HG02571 (cell line): ENCODE measurements at regions not wholly inside any gene's neighbourhood (a gene's known extent, or its start where the extent isn't known, plus 50 kb on each side); places are given as distances from the start of the nearest gene placed in this dataset.

ENCODE experiments used
- ATAC-seq: cut with Tn5 transposase; IDR thresholded peaks from one replicate; pipeline ENCODE4 v1.9.1; 2021; ENCODE audit warnings: mild to moderate bottlenecking, moderate library complexity; ENCODE audit not compliant: unreplicated experiment

- ATAC-seq: no peak
These were observed 409.1 kb downstream of the GPAM start for GRCh38 chr10:111774486-111774885.

DNA sequence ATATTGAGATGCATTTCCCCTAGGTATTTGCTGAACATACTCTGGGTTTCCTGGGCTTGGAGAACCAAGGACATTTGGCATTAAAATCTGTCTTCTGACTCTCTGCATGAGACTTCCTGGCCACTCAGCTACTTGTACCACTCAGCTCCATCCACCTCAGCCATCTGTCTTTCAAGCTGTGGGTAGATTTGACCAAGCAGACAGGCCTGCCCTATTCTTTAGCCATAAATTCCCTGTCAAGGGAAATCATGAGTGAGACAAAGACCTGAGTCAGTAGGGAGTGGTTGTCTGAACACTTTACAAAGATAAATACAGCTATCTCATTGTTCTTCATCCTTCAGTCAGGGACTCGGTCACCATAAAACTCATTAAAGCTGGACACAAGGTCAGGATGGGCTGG lies 399.1 kb downstream of the GPAM start:
- ATAC-seq: no peak

DNA sequence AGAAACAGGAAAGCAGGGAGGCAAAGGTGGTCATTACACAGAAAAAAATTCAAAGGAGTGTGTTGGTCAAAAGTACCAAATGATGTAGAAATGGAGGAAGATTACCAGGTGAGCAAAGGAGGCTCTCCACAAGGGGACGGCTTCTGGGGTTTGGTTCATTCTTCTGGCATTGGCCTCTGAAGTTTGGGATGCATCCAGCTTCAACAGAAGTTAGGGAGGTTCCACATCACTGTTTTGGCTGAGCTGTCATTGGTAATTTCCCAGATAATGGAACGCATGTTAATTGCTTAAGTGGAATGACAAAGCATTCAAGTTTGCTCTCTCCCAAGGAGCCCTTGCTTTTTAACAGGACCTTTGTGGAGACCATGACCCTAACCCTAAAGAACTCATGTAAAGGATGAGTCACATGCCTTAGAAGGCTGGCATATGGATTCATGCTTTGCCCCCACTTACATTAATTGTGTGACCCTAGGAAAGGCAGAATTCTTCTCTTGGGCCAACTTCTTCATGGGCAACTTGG lies 398.6 kb downstream of the GPAM start:
- no peak for ATAC-seq

- ATAC-seq: no peak
These were observed 397.6 kb downstream of the GPAM start for GRCh38 chr10:111785921-111786320.

DNA sequence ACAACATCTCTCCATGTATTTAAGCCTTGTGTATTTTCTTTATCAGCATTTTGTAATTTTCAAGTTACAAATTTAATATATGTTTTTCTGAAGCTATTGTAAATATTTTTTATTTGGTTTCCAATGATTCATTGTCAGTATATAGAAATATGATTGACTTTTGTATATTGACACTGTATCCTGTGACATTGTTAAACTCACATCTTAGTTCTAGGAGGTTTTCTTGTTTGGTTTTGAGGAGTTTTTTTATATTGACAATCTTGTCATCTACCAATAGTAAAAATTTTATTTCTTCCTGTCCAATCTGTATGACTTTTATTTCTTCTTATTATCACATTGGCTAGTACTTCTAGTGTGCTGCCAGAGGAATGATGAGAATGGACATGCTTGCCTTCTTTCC lies 393.7 kb downstream of the GPAM start:
- ATAC-seq: no peak

DNA sequence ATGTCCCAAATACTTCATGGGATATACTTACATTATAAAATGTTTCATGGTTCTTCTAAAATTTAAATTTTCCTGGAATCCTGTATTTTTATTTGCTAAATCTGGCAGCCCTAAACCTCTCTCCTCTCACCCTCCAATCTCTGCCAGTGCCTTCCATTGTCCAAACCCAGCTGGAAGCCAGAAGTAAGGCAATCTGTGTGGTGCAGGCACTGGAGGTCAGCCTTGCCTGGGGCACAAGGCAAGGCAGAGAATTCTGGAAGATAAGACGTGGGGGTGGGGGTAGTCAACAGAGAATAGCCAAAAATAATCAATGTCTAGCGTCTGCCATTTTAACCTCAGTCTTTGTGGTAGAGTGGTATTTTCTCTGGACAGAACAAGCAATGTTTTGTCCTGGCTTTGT lies 381.7 kb downstream of the GPAM start:
- ATAC-seq: no peak

GRCh38 chr10:111804781-111805180 lies 378.8 kb downstream of the GPAM start:
- ATAC-seq: no peak

DNA sequence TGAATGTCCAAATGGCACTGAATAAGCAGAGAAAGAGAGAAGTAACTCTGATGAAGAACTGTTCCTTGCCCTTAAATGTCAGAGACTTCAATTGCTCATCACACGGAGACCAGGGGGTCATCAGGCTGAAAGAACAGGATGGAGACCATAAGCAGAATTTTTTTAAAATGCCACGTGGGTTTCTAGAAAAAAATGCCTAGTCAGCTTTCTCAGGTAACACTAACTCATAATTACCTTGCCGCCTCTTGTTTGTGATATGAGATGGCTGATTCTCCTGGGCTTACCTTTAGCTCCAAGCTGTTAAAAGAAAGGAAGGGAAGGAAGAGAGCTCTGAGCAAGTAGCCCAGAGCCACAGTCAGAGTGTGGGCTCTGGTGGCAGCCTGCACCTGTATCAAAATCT lies 372.0 kb downstream of the GPAM start:
- ATAC-seq: no peak

- ATAC-seq: no peak
These were observed 363.1 kb downstream of the GPAM start for GRCh38 chr10:111820471-111820870.

DNA sequence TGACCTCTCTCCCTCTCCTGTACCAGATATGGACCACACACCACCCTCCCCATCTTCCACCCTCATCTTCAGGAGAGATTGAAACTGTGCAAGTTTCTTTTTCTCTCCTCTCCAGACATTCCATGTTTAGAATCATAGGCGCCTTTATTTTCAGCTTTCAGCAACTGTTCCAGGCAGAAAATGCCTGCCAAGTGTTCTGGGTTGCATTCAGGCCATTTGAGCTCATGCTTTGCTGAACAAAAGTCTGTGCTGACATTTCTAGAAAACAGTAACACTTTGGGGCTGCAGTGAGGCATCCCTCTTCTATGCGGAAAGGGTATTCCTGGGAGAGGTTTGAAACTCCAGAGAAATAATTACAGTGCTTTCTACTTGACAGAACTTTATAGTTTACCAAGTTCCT lies 361.7 kb downstream of the GPAM start:
- ATAC-seq: no peak

GRCh38 chr10:111822661-111823060 lies 360.9 kb downstream of the GPAM start:
- no peak for ATAC-seq

DNA sequence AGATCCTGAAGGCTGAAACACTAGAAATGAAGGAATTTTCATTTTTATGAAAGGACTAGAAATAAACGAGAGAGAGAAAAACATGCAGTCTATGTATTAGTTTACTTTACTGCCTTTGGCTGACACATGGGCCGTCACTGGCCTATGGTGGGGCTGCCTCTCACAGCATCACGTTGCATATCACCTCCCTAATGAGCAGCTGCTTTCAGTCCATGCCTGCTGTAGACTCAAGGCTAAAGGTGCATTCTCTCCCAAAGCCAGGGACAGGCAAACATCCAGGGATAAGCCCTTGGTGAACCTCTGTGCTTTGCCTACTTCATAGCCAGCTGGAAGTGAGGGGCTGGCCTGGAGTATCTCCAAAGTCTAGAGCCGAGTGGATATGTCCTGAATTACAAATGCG lies 359.4 kb downstream of the GPAM start:
- ATAC-seq: no peak

- ATAC-seq: no peak
These were observed 353.2 kb downstream of the GPAM start for GRCh38 chr10:111830359-111830758.

GRCh38 chr10:111831058-111831457 lies 352.5 kb downstream of the GPAM start:
- no peak for ATAC-seq

DNA sequence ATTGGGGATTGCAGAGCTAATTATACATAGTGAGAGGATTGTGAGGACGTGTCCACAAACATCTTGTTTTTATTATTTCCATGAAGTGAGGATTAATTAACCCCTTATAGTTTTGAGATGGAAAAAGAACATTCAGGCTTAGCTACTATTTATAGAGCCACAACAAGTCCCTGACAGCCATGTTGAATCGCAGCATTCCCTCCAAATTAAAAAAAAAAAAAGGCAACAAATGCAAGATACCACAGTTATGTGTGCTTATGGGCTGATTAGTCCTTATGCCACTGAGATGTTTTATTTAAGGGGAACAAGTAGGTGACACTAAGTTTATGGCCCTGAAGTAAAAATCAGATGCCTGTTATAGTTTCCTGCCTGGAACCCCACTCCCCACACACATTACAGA lies 350.3 kb downstream of the GPAM start:
- ATAC-seq: no peak

DNA sequence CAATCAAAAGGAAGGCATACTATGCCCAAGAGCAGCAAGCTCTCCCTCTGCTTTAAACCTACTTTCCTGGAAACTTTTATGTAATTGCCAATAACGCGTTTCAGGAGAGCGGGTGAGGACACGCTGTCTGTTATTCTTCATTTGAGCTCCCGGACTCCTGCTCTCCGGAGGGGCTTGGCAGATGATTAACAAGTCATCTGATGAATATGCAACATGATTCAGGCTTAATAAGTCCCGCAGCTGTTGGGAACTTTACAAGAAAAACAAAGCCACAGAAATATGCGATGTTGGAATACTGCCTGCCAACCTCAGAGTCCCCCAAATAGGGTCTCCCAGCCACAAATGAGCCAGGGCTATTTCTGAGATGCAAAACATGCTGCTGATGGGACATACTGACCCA lies 348.0 kb downstream of the GPAM start:
- no peak for ATAC-seq

- no peak for ATAC-seq
These were observed 347.5 kb downstream of the GPAM start for GRCh38 chr10:111836064-111836463.

DNA sequence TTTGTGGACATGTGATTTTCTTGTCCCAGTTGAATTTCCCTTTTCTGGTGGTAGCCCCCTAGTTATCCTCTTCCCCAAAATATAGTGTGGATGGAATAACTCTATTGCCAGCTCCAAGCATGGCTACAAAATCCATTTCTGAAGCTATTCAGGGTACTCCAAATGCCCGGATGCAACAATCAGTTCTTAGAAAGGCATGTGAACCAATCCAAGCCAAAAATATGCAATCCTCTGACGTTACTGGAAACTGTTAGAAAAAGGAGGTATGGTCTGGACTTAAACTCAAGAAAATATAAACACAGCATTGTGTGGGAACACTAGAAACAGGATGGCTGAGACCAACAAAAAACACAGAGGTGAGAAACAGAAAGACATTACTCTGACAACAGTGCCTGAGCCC lies 347.0 kb downstream of the GPAM start:
- no peak for ATAC-seq

- no peak for ATAC-seq
These were observed 346.5 kb downstream of the GPAM start for GRCh38 chr10:111837086-111837485.

GRCh38 chr10:111837985-111838384 lies 345.6 kb downstream of the GPAM start:
- no peak for ATAC-seq

- ATAC-seq: no peak
These were observed 343.0 kb downstream of the GPAM start for GRCh38 chr10:111840546-111840945.

- no peak for ATAC-seq
These were observed 330.8 kb downstream of the GPAM start for GRCh38 chr10:111852801-111853200.

- ATAC-seq: no peak
These were observed 326.9 kb downstream of the GPAM start for GRCh38 chr10:111856631-111857030.

- ATAC-seq: no peak
These were observed 318.0 kb downstream of the GPAM start for GRCh38 chr10:111865550-111865949.
